DMS53 treated with DMSO at 0.1 percent for 48 hours (cell line): ENCODE measurements at regions not wholly inside any gene's neighbourhood (a gene's known extent, or its start where the extent isn't known, plus 50 kb on each side); places are given as distances from the start of the nearest gene placed in this dataset.

ENCODE experiments used
- DNase-seq: peaks from one replicate; lab custom pipeline; 2025; ENCODE audit not compliant: unreplicated experiment; lab: John Stamatoyannopoulos, UW

GRCh38 chr14:87020106-87020505 lies 972.9 kb downstream of the GALC start:
- peak; percentile 46 for DNase-seq

- DNase-seq, result no peak
These were observed 974.7 kb downstream of the GALC start for GRCh38 chr14:87018294-87018693.

GRCh38 chr14:87017335-87017734 lies 975.6 kb downstream of the GALC start:
- no peak for DNase-seq

GRCh38 chr14:87014856-87015255 lies 978.1 kb downstream of the GALC start:
- no peak for DNase-seq

GRCh38 chr14:87013583-87013982 lies 979.4 kb downstream of the GALC start:
- no peak for DNase-seq

GRCh38 chr14:87008965-87009364 lies 984.0 kb downstream of the GALC start:
- DNase-seq, result no peak

GRCh38 chr14:87005280-87005679 lies 987.7 kb downstream of the GALC start:
- no peak for DNase-seq

- no peak for DNase-seq
These were observed 990.2 kb downstream of the GALC start for GRCh38 chr14:87002776-87003175.

- no peak for DNase-seq
These were observed 991.6 kb downstream of the GALC start for GRCh38 chr14:87001333-87001732.

- no peak for DNase-seq
These were observed 992.9 kb downstream of the GALC start for GRCh38 chr14:87000081-87000480.

- DNase-seq, result no peak
These were observed 993.9 kb downstream of the GALC start for GRCh38 chr14:86999036-86999435.

- DNase-seq, result no peak
These were observed 995.7 kb downstream of the GALC start for GRCh38 chr14:86997271-86997670.

- DNase-seq, result no peak
These were observed 1002.6 kb downstream of the GALC start for GRCh38 chr14:86990396-86990795.

- DNase-seq, result no peak
These were observed 1003.7 kb downstream of the GALC start for GRCh38 chr14:86989285-86989684.

- no peak for DNase-seq
These were observed 1005.0 kb downstream of the GALC start for GRCh38 chr14:86987966-86988365.

- DNase-seq, result no peak
These were observed 1019.8 kb downstream of the GALC start for GRCh38 chr14:86973177-86973576.

- no peak for DNase-seq
These were observed 1021.7 kb downstream of the GALC start for GRCh38 chr14:86971292-86971691.

- peak; percentile 38 for DNase-seq
These were observed 1031.8 kb downstream of the GALC start for GRCh38 chr14:86961106-86961716.

GRCh38 chr14:86955771-86956354 lies 1037.1 kb downstream of the GALC start:
- no peak for DNase-seq

- DNase-seq, result no peak
These were observed 1038.4 kb downstream of the GALC start for GRCh38 chr14:86954623-86955022.

GRCh38 chr14:86946446-86946845 lies 1046.5 kb downstream of the GALC start:
- no peak for DNase-seq

- no peak for DNase-seq
These were observed 1048.5 kb downstream of the GALC start for GRCh38 chr14:86944434-86944833.
